CD4-positive, CD25-positive, alpha-beta regulatory T cell (primary cell): ENCODE measurements at regions not wholly inside any gene's neighbourhood (a gene's known extent, or its start where the extent isn't known, plus 50 kb on each side); places are given as distances from the start of the nearest gene placed in this dataset.

Experiments
- ATAC-seq, 2 donors: fragments of 150-1000 bp; cut with Tn5 transposase; one replicate each; pipeline ENCODE4 v1.10.0; 2021; ENCODE audit warnings: low read depth in 2 of 2, moderate number of reproducible peaks in 2 of 2, moderate library complexity in 1 of 2
- DNase-seq, 3 donors: peaks; one replicate each; pipeline versions ENCODE4 v3.0.0 to v3.0.0-alpha.2; 2012 to 2022; ENCODE audit warnings: mixed read lengths in 1 of 3
- H3K27ac ChIP-seq: one replicate; pipeline ENCODE4 v1.7.0; 2013; ENCODE audit warnings: mild to moderate bottlenecking, low read length; ENCODE audit not compliant: insufficient read depth, poor library complexity, severe bottlenecking
- H3K27me3 ChIP-seq: one replicate; pipeline ENCODE4 v1.7.0; 2013; ENCODE audit warnings: low read length; ENCODE audit not compliant: control insufficient read depth, insufficient read depth
- H3K36me3 ChIP-seq: one replicate; pipeline ENCODE4 v1.7.0; 2013; ENCODE audit warnings: mild to moderate bottlenecking, low read length, moderate library complexity; ENCODE audit not compliant: control insufficient read depth, insufficient read depth
- H3K4me1 ChIP-seq: 2 replicates; pipeline ENCODE4 v1.7.0; 2013; ENCODE audit warnings: mild to moderate bottlenecking, low read length; ENCODE audit not compliant: insufficient read depth, control insufficient read depth, poor library complexity, severe bottlenecking
- H3K4me3 ChIP-seq: one replicate; pipeline ENCODE4 v1.7.0; 2013; ENCODE audit warnings: low read depth, mild to moderate bottlenecking, low read length, moderate library complexity
- H3K9me3 ChIP-seq, 2 experiments: 1 replicate in 1 of 2; 2 replicates in 1 of 2; pipeline ENCODE4 v1.7.0; 2013; ENCODE audit warnings: low read length in 2 of 2, mild to moderate bottlenecking in 1 of 2, moderate library complexity in 1 of 2; ENCODE audit not compliant: control insufficient read depth in 2 of 2
- H3K27ac Mint-ChIP-seq, 3 donors: one replicate each; pipeline ENCODE4 v1.8.0; 2020 to 2022; ENCODE audit warnings: mild to moderate bottlenecking in 3 of 3, mixed read lengths in 3 of 3, moderate library complexity in 2 of 3
- H3K27me3 Mint-ChIP-seq: one replicate; pipeline ENCODE4 v1.8.0; 2022; ENCODE audit warnings: mild to moderate bottlenecking, mixed read lengths
- H3K36me3 Mint-ChIP-seq: one replicate; pipeline ENCODE4 v1.8.0; 2020; ENCODE audit warnings: mixed read lengths
- H3K4me1 Mint-ChIP-seq, 4 donors: one replicate each; pipeline ENCODE4 v1.8.0; 2020 to 2022; ENCODE audit warnings: mixed read lengths in 4 of 4, mild to moderate bottlenecking in 1 of 4
- H3K4me3 Mint-ChIP-seq, 4 donors: one replicate each; pipeline ENCODE4 v1.8.0; 2020 to 2022; ENCODE audit warnings: mild to moderate bottlenecking in 4 of 4, mixed read lengths in 4 of 4, moderate library complexity in 3 of 4
- H3K9me3 Mint-ChIP-seq, 7 donors: one replicate each; pipeline ENCODE4 v1.8.0; 2020 to 2022; ENCODE audit warnings: mixed read lengths in 7 of 7, mild to moderate bottlenecking in 3 of 7, moderate library complexity in 2 of 7

DNA sequence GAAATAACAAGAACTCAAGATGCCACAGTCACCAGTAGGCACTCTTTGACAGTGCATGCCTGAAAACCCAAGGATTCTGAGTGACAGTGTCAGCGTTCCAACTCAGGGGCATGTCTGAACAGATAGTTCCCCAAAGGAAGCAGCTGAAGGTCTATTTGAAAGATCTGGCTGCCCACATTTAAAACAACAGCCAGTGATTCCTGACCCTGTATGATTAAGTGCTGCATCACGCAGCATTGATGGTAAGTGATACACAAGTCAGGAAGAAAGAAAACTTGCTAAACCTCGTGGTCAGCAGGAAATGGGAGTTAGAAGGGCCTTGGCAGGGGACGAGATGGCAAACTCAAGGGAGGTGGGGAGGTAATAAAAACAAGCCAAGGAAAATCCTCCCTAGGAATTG is 1013.1 kb downstream of the TYW1 start:
- DNase-seq = no peak
- no peak overlapping the region for H3K27ac Mint-ChIP-seq
- Histone ChIP-seq H3K9me3 (peaks cover 0 to 5% of the 10 kb centered on the region in 2 experiments), H3K4me3 (no peak overlapping the region), H3K36me3 (no peaks in the 10 kb centered on the region), H3K27ac (no peak overlapping the region), H3K27me3 (no peaks in the 10 kb centered on the region), H3K4me1 (no peaks in the 10 kb centered on the region)
- H3K4me3 Mint-ChIP-seq = no peak overlapping the region
- ATAC-seq = no peak
- no peaks in the 10 kb centered on the region for H3K36me3 Mint-ChIP-seq
- no peaks in the 10 kb centered on the region for H3K4me1 Mint-ChIP-seq
- no peaks in the 10 kb centered on the region for H3K27me3 Mint-ChIP-seq
- H3K9me3 Mint-ChIP-seq = peaks cover 3 to 20% (median 6%) of the 10 kb centered on the region in 7 donors

DNA sequence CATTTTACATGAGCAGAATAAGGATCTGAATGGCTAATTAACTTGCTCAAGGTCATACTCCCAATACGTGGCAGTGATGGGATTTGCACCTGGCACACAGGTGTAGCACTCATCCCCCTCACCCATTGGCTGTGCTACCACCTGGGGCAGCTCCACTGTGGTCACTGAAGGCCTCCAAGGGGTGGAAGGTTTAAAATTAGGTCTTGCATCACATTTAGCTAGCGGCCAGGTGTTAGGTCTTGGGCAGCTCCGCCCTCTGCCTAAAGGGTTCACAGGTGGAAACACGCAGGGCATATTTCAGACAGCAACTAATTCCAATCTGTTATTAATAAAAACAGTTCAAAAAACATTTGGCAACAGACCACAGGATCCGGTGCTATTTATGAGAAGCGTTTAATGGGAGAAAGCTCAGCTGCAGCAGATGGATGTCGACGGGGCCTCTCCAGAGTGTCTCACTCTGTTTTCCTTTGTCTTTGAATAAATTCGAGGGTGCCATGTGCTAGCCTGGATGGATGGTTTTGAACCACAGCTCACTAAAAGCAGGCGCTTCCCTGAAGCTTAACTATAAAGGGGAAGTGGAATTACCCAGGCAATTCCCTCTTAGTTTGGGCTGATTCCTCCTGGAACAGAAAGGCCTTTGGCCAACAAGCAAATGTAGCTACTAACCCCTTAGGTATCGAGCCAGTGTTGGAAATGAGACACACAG is 1017.6 kb downstream of the TYW1 start:
- Mint-ChIP-seq H3K4me1 (no peaks in the 10 kb centered on the region), H3K27ac (no peak overlapping the region), H3K4me3 (no peak overlapping the region), H3K36me3 (no peaks in the 10 kb centered on the region), H3K27me3 (no peaks in the 10 kb centered on the region), H3K9me3 (peaks cover 3 to 25% (median 8%) of the 10 kb centered on the region in 7 donors)
- H3K4me1 ChIP-seq = no peaks in the 10 kb centered on the region
- H3K36me3 ChIP-seq = no peaks in the 10 kb centered on the region
- H3K27ac ChIP-seq = no peak overlapping the region
- ATAC-seq (no peak), DNase-seq (no peak)
- no peaks in the 10 kb centered on the region for H3K27me3 ChIP-seq
- no peak overlapping the region for H3K4me3 ChIP-seq
- H3K9me3 ChIP-seq = peaks cover 0 to 5% of the 10 kb centered on the region in 2 experiments

DNA sequence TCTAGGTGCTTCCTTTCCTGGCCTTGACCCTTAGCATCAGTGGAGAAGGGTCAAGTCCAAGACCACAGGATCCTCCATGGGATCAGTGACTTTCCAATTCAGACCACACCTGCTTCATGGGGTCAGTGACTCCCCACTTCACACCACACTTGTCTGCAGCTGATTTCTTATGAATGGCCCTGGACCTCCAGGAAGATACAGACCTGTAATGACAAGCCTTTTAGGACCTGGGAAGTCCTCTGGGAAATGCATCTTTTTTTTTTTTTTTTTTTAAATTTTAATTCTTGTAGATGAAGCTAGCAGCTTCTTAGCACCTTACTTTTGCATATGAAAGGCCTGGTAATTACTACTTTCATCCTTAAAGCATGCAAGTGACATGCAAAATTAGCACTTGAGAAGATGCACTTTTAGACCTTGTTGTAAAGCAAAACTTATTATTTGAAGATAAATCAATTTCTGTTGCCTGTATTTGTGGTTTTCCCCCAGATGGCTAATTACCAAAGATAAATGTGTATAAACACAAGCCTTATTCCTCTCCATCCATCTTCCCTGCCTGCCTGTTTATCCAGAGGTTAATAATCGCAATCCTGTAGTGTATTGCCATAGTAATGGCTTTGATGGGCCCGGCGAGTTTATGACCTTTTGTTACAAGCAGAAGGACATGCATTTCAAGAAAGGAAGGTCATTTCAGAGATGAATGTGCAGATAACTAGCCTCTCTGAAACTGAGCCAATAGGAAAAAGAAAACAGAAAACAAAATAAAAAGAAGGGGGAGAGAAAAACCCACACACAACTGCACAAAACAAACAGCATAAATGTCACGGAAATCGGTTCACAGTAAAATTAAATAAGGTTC is 1018.7 kb downstream of the TYW1 start:
- Histone ChIP-seq H3K27ac (no peak overlapping the region), H3K27me3 (no peaks in the 10 kb centered on the region), H3K36me3 (no peaks in the 10 kb centered on the region), H3K9me3 (peaks cover 0 to 5% of the 10 kb centered on the region in 2 experiments), H3K4me1 (no peaks in the 10 kb centered on the region), H3K4me3 (no peak overlapping the region)
- H3K27me3 Mint-ChIP-seq = no peaks in the 10 kb centered on the region
- H3K36me3 Mint-ChIP-seq = no peaks in the 10 kb centered on the region
- DNase-seq (no peak), ATAC-seq (no peak)
- no peak overlapping the region for H3K4me3 Mint-ChIP-seq
- H3K27ac Mint-ChIP-seq = no peak overlapping the region
- H3K9me3 Mint-ChIP-seq = peaks cover 3 to 26% (median 6%) of the 10 kb centered on the region in 7 donors
- H3K4me1 Mint-ChIP-seq = no peaks in the 10 kb centered on the region

DNA sequence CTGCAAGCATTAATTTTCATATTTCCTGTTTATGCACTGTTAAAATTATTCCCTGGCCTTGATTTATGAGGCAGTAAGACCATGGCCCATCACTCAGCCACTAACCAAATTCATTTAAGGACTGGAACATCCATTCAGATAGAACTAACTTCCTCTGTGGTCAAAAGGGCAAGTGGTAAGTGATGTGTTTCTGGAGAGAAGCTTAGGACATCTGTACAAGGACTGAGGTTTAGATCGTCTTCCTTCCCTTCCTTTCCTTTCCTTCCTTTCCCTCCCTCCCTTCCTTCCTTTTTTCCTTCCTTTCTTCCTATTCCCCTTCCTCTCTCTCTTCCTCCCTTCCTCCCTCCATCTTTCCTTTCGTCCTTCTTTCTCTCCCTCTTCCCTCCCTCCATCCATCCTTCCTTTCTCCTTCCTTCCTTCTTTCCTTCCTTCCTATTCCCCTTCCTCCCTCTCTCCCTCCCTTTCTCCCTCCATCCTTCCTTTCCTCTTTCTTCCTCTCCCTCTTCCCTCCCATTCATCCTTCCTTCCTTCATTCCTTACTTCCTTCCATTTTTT is 1019.4 kb downstream of the TYW1 start:
- no peak overlapping the region for H3K27ac Mint-ChIP-seq
- H3K36me3 Mint-ChIP-seq = no peaks in the 10 kb centered on the region
- H3K4me3 ChIP-seq = no peak overlapping the region
- no peak overlapping the region for H3K4me3 Mint-ChIP-seq
- ATAC-seq (no peak), DNase-seq (no peak)
- H3K27ac ChIP-seq = no peak overlapping the region
- peaks cover 0 to 5% of the 10 kb centered on the region in 2 experiments for H3K9me3 ChIP-seq
- H3K9me3 Mint-ChIP-seq = peaks cover 3 to 27% (median 6%) of the 10 kb centered on the region in 7 donors
- H3K4me1 Mint-ChIP-seq = no peaks in the 10 kb centered on the region
- no peaks in the 10 kb centered on the region for H3K36me3 ChIP-seq
- H3K27me3 ChIP-seq = no peaks in the 10 kb centered on the region
- no peaks in the 10 kb centered on the region for H3K4me1 ChIP-seq
- no peaks in the 10 kb centered on the region for H3K27me3 Mint-ChIP-seq

DNA sequence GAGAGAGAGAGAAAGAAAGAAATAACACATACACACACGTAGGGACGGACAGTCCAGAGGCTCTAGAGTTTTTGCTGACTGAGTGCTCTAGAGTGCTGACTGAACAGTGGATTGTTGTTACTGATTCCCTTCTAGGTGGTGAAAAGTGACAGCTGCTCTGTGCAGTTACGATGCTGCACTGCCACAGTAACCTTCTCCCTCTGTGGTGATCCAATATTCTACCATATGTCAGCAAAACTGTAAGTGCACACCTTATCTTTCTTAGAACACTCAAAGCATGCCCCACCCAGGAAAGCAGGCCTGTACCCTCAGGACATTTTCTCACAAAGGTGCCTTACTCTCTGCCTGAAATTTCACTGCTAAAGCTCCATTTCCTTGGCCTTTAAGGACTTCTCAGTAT is 1023.5 kb downstream of the TYW1 start:
- Mint-ChIP-seq H3K36me3 (no peaks in the 10 kb centered on the region), H3K4me1 (no peaks in the 10 kb centered on the region), H3K27me3 (no peaks in the 10 kb centered on the region), H3K9me3 (peaks cover 0 to 27% (median 12%) of the 10 kb centered on the region in 7 donors), H3K27ac (no peak overlapping the region), H3K4me3 (no peak overlapping the region)
- no peak overlapping the region for H3K27ac ChIP-seq
- no peaks in the 10 kb centered on the region for H3K27me3 ChIP-seq
- no peak overlapping the region for H3K4me3 ChIP-seq
- ATAC-seq (no peak), DNase-seq (no peak)
- no peaks in the 10 kb centered on the region for H3K4me1 ChIP-seq
- H3K36me3 ChIP-seq = no peaks in the 10 kb centered on the region
- peaks cover 0 to 4% of the 10 kb centered on the region in 2 experiments for H3K9me3 ChIP-seq

DNA sequence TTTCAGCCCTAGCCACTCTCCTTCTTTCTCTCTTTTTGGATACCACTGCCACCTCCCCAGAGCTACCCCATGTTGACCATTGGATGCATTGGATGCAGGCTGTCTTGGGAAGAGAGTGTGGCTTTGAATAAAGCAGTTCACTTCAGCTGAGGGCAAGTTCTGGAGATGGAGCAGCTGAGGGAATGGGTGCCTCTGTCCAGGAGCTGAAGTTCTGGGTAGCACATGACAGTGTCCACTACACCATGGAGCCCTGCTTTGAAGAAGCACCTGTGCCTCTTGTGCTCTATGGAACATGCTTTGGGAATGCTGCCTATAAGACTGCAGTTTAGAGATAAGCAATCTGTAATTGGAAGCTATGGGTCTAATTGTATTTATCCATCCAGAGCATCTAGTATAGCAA is 1028.7 kb downstream of the TYW1 start:
- Histone ChIP-seq H3K4me3 (no peak overlapping the region), H3K27ac (no peak overlapping the region), H3K4me1 (no peaks in the 10 kb centered on the region), H3K9me3 (peaks cover 0 to 14% of the 10 kb centered on the region in 2 experiments), H3K27me3 (no peaks in the 10 kb centered on the region), H3K36me3 (no peaks in the 10 kb centered on the region)
- Mint-ChIP-seq H3K36me3 (no peaks in the 10 kb centered on the region), H3K4me1 (no peaks in the 10 kb centered on the region), H3K4me3 (no peak overlapping the region), H3K27ac (no peak overlapping the region), H3K9me3 (peaks cover 0 to 25% (median 8%) of the 10 kb centered on the region in 7 donors), H3K27me3 (no peaks in the 10 kb centered on the region)
- no peak for ATAC-seq
- no peak for DNase-seq

DNA sequence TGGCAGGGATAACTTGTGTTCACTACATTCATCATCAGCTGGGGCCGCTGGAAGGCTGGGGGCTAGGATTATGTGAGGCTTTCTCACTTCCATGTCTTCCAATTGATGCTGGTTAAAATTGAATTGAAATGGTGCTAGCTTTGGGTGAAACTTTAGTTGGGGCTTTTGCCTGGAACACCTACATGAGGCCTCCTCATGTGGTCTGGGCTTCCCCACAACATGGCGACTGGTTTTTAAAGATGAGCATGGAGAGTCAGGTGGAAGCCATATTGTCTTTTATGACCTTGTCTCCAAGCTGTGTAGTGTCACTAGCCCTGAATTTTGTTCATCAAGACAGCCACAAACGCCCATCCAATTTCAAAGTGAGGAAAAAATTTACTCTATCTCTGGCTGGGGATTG is 1033.9 kb downstream of the TYW1 start:
- no peak overlapping the region for H3K4me3 Mint-ChIP-seq
- H3K36me3 Mint-ChIP-seq = no peaks in the 10 kb centered on the region
- H3K27me3 ChIP-seq = no peaks in the 10 kb centered on the region
- no peak overlapping the region for H3K27ac ChIP-seq
- H3K4me3 ChIP-seq = no peak overlapping the region
- no peak overlapping the region for H3K27ac Mint-ChIP-seq
- peaks cover 0 to 4% (median 0%) of the 10 kb centered on the region in 4 donors for H3K4me1 Mint-ChIP-seq
- no peaks in the 10 kb centered on the region for H3K36me3 ChIP-seq
- no peaks in the 10 kb centered on the region for H3K27me3 Mint-ChIP-seq
- ATAC-seq = no peak
- no peak for DNase-seq
- H3K9me3 ChIP-seq = peaks cover 2 to 9% of the 10 kb centered on the region in 2 experiments
- H3K9me3 Mint-ChIP-seq = peaks cover 3 to 25% (median 8%) of the 10 kb centered on the region in 7 donors
- H3K4me1 ChIP-seq = no peaks in the 10 kb centered on the region
